ENCODE measurements at regions not wholly inside any gene's neighbourhood (a gene's known extent, or its start where the extent isn't known, plus 50 kb on each side); places are given as distances from the start of the nearest gene placed in this dataset.

DNA sequence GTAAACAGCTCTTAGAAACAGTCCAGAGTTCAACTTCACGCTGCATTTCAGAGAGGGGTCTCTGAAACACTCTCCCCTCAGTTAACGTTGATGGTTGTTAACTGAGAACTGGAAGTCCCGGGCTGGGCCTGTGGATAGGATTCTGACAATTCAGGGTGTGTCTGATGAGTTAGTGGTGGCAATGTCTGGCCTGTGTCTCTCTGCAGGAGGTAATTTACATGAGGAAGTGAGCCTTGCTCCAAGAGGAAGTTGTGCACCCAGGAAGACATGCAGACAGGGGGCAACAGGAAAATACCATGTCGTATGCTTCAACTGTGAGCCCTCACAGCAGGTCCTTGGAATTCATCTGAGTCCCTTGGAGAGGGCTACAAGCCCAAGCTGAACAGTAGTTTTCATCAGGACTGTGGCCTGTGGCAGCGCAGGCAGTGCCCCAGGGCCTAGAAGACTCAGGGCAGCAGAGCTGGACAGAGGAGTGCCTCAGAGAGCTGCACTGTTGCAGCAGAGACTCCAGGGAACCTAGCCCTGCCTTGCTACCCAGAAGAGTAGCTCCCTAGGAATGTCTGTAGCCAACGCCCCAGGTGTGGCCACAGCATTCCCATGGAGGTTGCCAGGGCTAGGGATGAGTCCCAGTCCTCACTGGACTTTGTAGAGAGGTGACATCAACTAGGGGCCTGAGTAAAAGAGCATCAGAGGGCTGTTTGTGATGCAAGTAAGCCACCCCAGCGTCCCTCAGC, 104.6 kb upstream of the SELENOK start:
- no peaks in the 10 kb centered on the region for H3K36me3 Mint-ChIP-seq (ENCODE audit: low read depth)
- ChIA-PET POLR2A (no interaction called here), CTCF (no interaction called here)
- no peak overlapping the region for H3K27ac ChIP-seq (ENCODE audit: low read depth in 1 of 2, low read length in 2 of 2)
- no peak overlapping the region for H3K4me3 ChIP-seq (ENCODE audit: low read length)
- H3K4me3 Mint-ChIP-seq: no peak overlapping the region
- ATAC-seq (ENCODE audit: poor library complexity): no peak
- peaks cover 3% of the 10 kb centered on the region for H3K9me3 Mint-ChIP-seq
- no peak for DNase-seq
- H3K27me3 Mint-ChIP-seq: peaks cover 25% of the 10 kb centered on the region
- no peak overlapping the region for H3K27ac Mint-ChIP-seq
- no peaks in the 10 kb centered on the region for H3K4me1 Mint-ChIP-seq (ENCODE audit: low read depth)
- H3K9me3 ChIP-seq (ENCODE audit: control insufficient read depth in 1 of 2, insufficient read depth in 1 of 2, low read length in 2 of 2): no peaks in the 10 kb centered on the region
- no peaks in the 10 kb centered on the region for H3K36me3 ChIP-seq (ENCODE audit: insufficient read depth, low read length)
- no peaks in the 10 kb centered on the region for H3K4me1 ChIP-seq (ENCODE audit: insufficient read depth, low read length)
- peaks cover 0 to 10% of the 10 kb centered on the region in 2 experiments for H3K27me3 ChIP-seq (ENCODE audit: control insufficient read depth in 1 of 2, insufficient read depth in 2 of 2, low read length in 2 of 2)
- intact Hi-C loops (cut with DNase I, micrococcal nuclease): no loop called here
- TF ChIP-seq, protein P1, sequence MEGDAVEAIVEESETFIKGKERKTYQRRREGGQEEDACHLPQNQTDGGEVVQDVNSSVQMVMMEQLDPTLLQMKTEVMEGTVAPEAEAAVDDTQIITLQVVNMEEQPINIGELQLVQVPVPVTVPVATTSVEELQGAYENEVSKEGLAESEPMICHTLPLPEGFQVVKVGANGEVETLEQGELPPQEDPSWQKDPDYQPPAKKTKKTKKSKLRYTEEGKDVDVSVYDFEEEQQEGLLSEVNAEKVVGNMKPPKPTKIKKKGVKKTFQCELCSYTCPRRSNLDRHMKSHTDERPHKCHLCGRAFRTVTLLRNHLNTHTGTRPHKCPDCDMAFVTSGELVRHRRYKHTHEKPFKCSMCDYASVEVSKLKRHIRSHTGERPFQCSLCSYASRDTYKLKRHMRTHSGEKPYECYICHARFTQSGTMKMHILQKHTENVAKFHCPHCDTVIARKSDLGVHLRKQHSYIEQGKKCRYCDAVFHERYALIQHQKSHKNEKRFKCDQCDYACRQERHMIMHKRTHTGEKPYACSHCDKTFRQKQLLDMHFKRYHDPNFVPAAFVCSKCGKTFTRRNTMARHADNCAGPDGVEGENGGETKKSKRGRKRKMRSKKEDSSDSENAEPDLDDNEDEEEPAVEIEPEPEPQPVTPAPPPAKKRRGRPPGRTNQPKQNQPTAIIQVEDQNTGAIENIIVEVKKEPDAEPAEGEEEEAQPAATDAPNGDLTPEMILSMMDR (IDR thresholded peaks at IDR 0.05): no peak

DNA sequence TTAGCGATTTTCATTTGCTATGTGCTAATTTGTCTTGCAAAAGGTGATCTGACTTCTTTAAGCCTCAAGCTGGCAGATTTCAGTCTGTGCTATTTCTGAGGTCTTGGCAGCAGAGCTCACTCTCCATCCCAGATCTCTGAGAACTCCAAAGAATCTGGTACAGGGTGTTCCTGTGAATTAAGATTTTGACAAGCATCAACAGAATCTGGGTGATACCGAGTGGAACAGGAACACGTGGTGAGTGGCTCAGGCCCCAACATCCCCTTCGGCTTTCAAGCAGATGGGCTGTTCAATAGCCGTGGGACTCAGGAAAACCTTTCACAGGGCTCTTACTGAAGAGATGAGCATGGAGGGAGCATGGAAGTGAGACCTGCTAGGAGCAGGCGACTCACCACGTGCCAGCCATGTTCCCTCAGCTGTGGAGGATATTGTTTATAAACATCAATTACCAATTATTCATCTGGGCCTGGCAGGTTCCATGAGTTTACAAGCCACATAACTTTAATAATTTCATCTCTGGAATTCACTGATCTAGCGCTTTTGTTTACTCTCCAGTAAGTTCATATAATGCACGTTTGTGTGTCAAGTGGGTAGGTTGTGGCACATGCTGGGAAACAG, 103.4 kb upstream of the SELENOK start:
- peaks cover 25% of the 10 kb centered on the region for H3K27me3 Mint-ChIP-seq
- TF ChIP-seq, protein P1 (IDR thresholded peaks at IDR 0.05): no peak
- ATAC-seq (ENCODE audit: poor library complexity) (no peak), DNase-seq (no peak)
- Histone ChIP-seq H3K4me3 (ENCODE audit: low read length) (no peak overlapping the region), H3K9me3 (ENCODE audit: control insufficient read depth in 1 of 2, insufficient read depth in 1 of 2, low read length in 2 of 2) (no peaks in the 10 kb centered on the region), H3K27me3 (ENCODE audit: control insufficient read depth in 1 of 2, insufficient read depth in 2 of 2, low read length in 2 of 2) (peaks cover 2 to 15% of the 10 kb centered on the region in 2 experiments), H3K4me1 (ENCODE audit: insufficient read depth, low read length) (no peaks in the 10 kb centered on the region), H3K36me3 (ENCODE audit: insufficient read depth, low read length) (no peaks in the 10 kb centered on the region), H3K27ac (ENCODE audit: low read depth in 1 of 2, low read length in 2 of 2) (no peak overlapping the region)
- intact Hi-C loops (cut with DNase I, micrococcal nuclease): no loop called here
- peaks cover 3% of the 10 kb centered on the region for H3K9me3 Mint-ChIP-seq
- no peak overlapping the region for H3K4me3 Mint-ChIP-seq
- no peak overlapping the region for H3K27ac Mint-ChIP-seq
- ChIA-PET CTCF (no interaction called here), POLR2A (no interaction called here)
- no peaks in the 10 kb centered on the region for H3K36me3 Mint-ChIP-seq (ENCODE audit: low read depth)
- no peaks in the 10 kb centered on the region for H3K4me1 Mint-ChIP-seq (ENCODE audit: low read depth)

DNA sequence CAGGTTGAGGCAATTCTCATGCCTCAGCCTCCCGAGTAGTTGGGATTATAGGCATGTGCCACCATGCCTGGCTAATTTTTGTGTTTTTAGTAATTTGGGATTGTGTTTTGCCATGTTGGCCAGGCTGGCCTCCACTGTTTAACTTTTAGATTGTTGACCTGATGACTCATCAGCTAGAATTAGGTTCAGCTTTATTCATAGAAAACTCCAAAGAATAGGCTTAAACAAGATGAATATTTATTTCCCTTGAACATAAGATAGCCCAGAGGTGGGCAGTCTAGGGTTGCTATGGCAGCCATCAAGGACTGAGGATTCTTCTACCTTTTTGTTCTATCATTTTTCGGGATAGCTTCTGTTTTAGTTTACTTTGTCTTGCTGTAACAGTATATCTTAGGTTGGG, 99.6 kb upstream of the SELENOK start:
- H3K4me3 Mint-ChIP-seq: no peak overlapping the region
- no peaks in the 10 kb centered on the region for H3K36me3 Mint-ChIP-seq (ENCODE audit: low read depth)
- peaks cover 5% of the 10 kb centered on the region for H3K9me3 Mint-ChIP-seq
- Histone ChIP-seq H3K9me3 (ENCODE audit: control insufficient read depth in 1 of 2, insufficient read depth in 1 of 2, low read length in 2 of 2) (no peaks in the 10 kb centered on the region), H3K27ac (ENCODE audit: low read depth in 1 of 2, low read length in 2 of 2) (no peak overlapping the region), H3K36me3 (ENCODE audit: insufficient read depth, low read length) (no peaks in the 10 kb centered on the region), H3K4me1 (ENCODE audit: insufficient read depth, low read length) (no peaks in the 10 kb centered on the region), H3K27me3 (ENCODE audit: control insufficient read depth in 1 of 2, insufficient read depth in 2 of 2, low read length in 2 of 2) (peaks cover 2 to 4% of the 10 kb centered on the region in 2 experiments), H3K4me3 (ENCODE audit: low read length) (no peak overlapping the region)
- TF ChIP-seq, protein P1 (IDR thresholded peaks at IDR 0.05): no peak
- intact Hi-C loops (cut with DNase I, micrococcal nuclease): no loop called here
- no peak for ATAC-seq (ENCODE audit: poor library complexity)
- ChIA-PET CTCF (no interaction called here), POLR2A (no interaction called here)
- H3K27me3 Mint-ChIP-seq: peaks cover 20% of the 10 kb centered on the region
- DNase-seq: no peak
- no peaks in the 10 kb centered on the region for H3K4me1 Mint-ChIP-seq (ENCODE audit: low read depth)
- H3K27ac Mint-ChIP-seq: no peak overlapping the region

All from CD4-positive, alpha-beta T cell (primary cell).